Activated T-helper 1 cell treated with anti-CD3 and anti-CD28 coated beads, Interleukin-2, amount 50 U/mL, for 16 hours (primary cell): ENCODE measurements at regions not wholly inside any gene's neighbourhood (a gene's known extent, or its start where the extent isn't known, plus 50 kb on each side); places are given as distances from the start of the nearest gene placed in this dataset.

ENCODE experiments used
- DNase-seq, 2 donors: peaks; one replicate each; pipeline ENCODE4 v3.0.0-alpha.2; 2020; ENCODE audit warnings: low read depth in 1 of 2, low spot score in 1 of 2

DNA sequence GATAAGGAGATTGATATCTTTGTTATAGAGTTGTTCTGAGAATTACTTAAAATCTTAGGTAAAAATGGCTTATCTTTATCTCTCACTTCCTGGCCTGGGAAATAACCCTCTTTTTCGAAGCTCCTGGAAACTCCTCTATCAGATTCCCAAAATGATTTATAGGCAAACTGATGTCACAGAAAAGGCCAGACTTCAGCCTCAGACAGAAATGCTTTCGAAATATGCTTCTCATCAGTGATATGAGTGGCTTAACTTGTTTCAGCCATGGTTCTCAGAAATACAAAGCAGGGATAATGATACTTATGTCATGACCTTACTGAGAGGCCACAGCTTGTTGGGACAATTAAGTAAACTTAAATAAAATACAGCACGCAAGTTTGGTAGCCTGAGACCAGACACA is 85.3 kb upstream of the HS3ST1 start:
- DNase-seq, result no peak

DNA sequence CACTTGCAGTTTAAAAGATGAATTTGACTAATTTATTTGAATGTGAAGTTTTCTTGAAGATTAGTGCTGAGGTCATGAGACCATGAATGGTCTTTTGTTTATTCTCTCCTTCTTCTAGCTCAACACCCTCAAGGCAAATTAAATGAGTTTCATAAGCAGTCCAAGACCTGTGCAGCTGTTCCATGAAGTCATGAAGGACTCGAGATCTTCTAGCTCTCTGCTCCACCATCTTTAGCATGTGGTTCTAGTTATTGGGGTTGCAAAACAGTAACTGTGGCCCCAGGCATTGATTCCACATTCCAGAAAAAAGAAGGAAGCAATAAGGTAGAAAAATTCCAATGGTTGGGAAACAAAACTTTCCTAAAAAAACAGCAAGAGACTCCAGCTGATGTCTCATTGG is 84.2 kb upstream of the HS3ST1 start:
- no peak for DNase-seq

- no peak for DNase-seq
Observed at GRCh38 chr4:11511321-11511720, 82.6 kb upstream of the HS3ST1 start.

DNA sequence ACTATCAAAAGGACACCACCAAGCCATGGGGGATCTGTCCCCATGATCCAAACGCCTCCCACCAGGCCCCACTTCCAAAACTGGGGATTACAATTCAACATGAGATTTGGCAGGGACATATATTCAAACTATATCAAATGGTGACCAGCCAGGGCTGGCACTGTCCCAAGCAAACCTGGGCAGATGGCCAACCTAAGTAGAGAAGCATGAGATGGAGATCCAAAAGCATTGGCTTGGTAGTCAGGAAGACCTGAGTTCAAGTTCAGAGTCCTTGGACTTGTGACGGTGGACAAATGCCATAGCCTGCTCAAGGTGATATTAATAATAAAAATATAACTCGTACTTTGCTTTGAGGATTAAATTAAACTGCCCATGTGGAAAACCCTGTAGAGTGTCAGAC is 79.2 kb upstream of the HS3ST1 start:
- DNase-seq, result no peak

GRCh38 chr4:11506194-11506593 is 77.5 kb upstream of the HS3ST1 start:
- DNase-seq, result no peak

DNA sequence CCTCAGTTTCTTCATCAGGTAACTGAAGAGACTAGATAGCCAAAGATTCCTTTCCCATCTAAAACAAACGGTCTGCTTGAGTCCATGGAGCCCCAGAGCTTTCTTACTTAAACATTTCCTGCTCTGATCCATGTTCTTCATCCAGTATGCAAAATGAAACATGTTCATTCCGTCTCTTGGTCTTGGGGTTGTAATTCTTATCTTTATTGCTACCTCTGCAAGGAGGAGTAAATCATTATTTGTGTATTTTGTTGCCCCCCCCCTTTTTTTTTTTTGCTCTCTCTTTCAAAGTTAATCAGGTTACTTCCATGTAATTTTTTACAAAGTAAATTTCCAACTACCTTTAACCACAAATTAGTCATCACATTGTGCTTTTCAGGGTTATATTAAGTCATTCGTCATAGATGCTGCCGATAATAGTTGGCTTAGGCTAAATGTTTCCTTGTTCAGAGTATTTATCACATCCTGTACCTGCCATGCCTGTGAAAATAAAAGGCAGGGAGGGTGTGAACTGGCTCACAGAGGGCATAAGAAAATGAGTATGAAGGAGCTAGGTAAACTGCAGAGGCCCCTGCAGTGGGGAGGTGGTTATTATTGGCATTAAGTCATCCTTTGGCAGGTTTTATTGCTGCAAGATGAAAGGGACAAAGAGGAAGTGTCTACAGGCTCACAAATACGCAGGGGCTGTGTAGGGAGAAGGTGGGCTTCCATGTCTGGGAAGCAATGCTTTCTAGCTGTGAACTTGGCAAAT is 76.7 kb upstream of the HS3ST1 start:
- no peak for DNase-seq

- no peak for DNase-seq
Observed at GRCh38 chr4:11503166-11503565, 74.5 kb upstream of the HS3ST1 start.

GRCh38 chr4:11497972-11498371 is 69.3 kb upstream of the HS3ST1 start:
- no peak for DNase-seq

DNA sequence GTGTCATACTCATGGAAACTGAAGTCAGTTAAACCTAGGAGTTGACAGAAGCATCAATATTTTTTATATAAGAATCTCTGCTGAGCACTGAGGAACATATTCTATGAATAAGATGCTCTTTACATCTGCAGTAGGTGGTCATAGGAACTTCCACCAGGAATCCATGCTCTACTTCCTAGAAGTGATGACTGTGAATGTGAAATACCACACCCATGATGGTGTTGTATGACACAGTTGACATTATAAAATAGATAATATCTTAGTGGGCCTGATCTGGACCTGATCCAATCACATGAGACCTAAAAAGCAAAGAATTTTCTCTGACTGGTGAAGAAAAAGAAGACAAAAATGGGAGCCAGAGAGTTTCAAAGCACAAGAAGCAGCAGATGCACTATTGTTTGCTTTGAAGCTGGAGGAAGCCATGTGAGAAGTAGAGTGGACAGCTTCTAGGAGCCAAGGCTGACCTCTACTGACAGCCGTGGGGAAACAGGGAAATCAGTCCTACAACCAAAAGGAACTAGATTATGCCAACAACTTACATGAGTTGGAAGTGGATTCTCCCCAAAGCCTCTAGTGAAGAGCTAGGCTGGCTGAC is 68.6 kb upstream of the HS3ST1 start:
- DNase-seq, result no peak

DNA sequence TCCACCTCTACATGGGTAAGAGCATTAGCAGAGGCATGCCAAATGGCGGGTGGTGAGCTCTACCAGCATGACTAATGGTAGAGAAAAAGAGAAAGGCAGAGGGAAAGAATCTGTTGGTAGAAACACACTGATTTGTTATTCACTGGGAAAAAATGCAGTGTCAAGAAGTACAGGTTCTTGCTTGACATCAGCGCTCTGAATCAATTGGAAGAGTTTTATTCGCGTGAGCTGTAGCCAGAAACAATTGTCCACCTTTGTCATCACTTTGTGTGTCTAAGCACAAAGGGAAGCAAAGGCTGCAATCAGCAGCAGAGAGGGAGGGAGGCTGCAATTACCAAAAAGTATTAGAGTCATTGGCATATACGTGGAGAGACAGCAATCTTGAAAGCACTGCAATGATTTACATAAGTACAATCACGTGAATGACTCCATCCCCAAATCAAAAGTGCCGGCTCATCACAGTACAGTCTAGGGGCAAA is 67.7 kb upstream of the HS3ST1 start:
- no peak for DNase-seq

GRCh38 chr4:11495818-11496217 is 67.1 kb upstream of the HS3ST1 start:
- DNase-seq, result no peak

DNA sequence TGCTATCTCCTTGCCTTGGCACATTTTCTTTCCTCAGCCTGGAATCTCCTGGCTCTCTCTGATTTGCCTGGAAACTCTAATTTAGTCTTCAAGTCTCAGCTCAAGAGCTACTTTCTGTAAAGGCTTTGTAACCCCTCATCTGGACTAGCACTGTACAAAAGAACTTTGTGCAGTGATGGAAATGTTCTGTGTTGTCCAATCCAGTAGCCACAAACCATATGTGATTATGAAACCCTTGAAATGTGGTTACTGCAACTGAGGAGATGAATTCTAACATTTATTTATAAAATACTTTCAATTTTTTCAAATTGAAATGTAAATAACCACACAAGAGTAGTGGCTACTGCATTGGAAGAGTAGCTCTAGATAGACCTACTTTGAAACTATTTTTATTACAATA is 66.6 kb upstream of the HS3ST1 start:
- DNase-seq, result no peak

GRCh38 chr4:11494232-11494631 is 65.5 kb upstream of the HS3ST1 start:
- no peak for DNase-seq

GRCh38 chr4:11489453-11490083 is 60.9 kb upstream of the HS3ST1 start:
- no peak for DNase-seq

- DNase-seq, result no peak
Observed at GRCh38 chr4:11488657-11489452, 60.2 kb upstream of the HS3ST1 start.

DNA sequence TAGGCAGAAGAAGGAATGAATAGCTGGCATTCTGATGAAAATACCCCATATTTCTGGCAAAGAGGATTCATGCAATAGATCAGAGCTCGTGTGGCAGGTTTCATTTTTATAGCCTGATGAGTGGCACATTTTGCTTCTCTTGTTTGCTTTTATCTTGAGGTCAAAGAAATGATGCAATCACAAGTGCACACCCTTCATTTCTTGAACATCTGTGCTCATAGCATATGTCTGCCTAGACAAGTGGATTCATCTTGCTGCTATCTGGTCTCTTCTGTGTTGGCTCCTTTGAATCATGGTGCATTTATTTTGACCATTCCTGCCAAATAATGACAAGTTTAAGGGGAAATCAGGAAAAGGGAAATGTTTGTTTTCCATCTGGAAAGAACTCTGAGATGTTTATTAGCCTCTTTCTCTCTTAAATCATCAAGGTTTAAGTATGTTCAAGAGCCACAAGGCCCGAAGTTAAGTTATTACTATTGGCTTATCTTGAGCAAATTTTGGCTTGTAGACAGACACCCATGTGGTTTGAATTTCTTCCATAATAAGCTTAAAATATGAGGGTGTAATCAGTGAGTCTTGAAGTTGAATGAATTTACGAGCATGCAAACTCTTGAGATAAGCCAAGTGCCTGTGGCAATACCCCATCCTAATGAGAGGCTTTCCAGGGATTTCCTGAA is 59.3 kb upstream of the HS3ST1 start:
- no peak for DNase-seq

DNA sequence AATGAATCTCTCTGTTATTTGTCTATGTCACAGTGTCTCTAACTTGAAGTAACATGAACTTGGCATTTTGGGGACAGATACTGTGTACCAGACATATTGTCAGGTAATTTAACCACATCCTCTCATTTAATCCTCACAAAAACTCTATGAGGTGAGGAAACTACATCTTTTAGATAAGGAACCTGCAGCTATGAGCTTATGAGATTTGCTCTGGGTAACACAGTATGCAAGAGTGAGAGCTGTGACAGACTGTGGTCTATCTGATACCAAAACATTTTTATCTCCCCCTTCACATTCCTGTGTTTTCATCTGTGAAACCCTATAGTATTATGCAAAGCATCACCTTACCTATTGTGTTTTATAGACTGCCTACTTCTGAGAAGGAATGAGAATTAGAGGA is 58.4 kb upstream of the HS3ST1 start:
- DNase-seq, result no peak

GRCh38 chr4:11485926-11486325 is 57.2 kb upstream of the HS3ST1 start:
- DNase-seq, result no peak

DNA sequence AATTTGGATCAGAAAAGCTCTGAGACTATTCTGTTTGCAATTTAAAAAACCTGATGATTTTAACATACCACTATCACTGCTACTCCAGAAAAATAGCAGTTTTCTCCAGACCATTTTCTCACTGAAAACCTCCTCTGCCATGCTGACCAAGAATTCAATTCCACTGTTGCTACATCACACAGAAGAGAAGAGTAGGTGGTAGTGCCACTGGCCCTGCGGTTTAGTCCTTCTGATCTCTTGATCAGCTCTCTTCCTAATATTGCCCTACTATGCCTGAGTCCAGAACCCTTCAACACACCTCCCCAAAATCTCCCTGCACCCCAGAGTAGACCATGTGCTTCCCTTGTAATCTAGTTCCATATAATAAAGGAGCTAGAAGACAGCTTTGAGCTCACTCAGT is 55.8 kb upstream of the HS3ST1 start:
- DNase-seq, result no peak

- DNase-seq, result no peak
Observed at GRCh38 chr4:11483046-11483445, 54.4 kb upstream of the HS3ST1 start.

DNA sequence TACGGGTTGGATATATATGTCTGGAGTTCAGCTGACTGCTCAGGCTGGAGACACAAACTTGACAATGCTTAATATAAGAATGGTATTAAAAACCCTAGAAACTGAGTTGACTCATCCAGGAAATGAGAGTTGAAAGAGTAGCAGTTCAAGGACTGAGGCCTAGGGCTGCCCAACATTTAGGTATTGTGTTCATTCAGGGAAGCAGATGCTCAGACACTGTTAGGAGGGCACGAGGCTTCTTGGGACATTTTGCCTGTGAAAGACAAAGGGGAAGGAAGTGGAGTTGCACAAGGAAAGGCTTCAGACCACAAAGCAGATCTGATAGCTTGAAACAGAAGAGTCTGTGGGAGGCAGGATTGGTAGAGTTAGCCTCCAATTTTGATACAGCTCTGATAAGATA is 52.0 kb upstream of the HS3ST1 start:
- no peak for DNase-seq
